ENCODE measurements at regions not wholly inside any gene's neighbourhood (a gene's known extent, or its start where the extent isn't known, plus 50 kb on each side); places are given as distances from the start of the nearest gene placed in this dataset.

- Histone ChIP-seq H4K20me1 (ENCODE audit: insufficient read depth) (no peaks in the 10 kb centered on the region), H3K36me3 (replicated peaks in 1 of 2; ENCODE audit: control insufficient read depth in 1 of 2, insufficient read depth in 2 of 2, low read length in 1 of 2) (no peaks in the 10 kb centered on the region), H3F3A (replicated peaks; ENCODE audit: insufficient read depth) (no peaks in the 10 kb centered on the region), H3K9me3 (no peaks in the 10 kb centered on the region), H3K79me2 (ENCODE audit: insufficient read depth) (no peaks in the 10 kb centered on the region), H3K4me2 (no peak overlapping the region), H3K9me2 (no peaks in the 10 kb centered on the region), H2AFZ (ENCODE audit: low read depth) (no peak overlapping the region), H3K4me1 (ENCODE audit: control insufficient read depth in 1 of 2, insufficient read depth in 2 of 2, low read depth in 1 of 2, low read length in 1 of 2) (peaks cover 0 to 19% of the 10 kb centered on the region in 2 experiments; a peak in 2 of 4 replicates), H3K27me3 (ENCODE audit: insufficient read depth) (no peaks in the 10 kb centered on the region), H3K27ac (ENCODE audit: low read depth in 2 of 2, low read length in 1 of 2) (peak overlapping the region in 1 of 2 experiments; percentile 87; a peak in 2 of 4 replicates), H3K4me3 (ENCODE audit: low read depth in 2 of 2, low read length in 1 of 2) (no peak overlapping the region), H3K9ac (no peak overlapping the region)
- 45% methylated on average over 1 of the region's 1 CpG for WGBS (ENCODE audit: low lambda C conversion rate)
- ChIA-PET CTCF (interaction anchor here (1.2 to 1.6 kb wide), 2 partner anchors 17 to 50 kb away, joined by 5 to 7 read pairs; no protein-coding TSS in a partner anchor), POLR2A (no interaction called here)
- no peak for DNase-seq
- TF ChIP-seq FOXM1 (IDR thresholded peaks at IDR 0.05; ENCODE audit: low read depth): no peak
- TF ChIP-seq GABPA (IDR thresholded peaks at IDR 0.05; ENCODE audit: low read depth): no peak
- no peak for TF ChIP-seq SIN3A (IDR thresholded peaks at IDR 0.05; ENCODE audit: borderline replicate concordance, low read depth, low read length)
- no peak for TF ChIP-seq NFIC (IDR thresholded peaks at IDR 0.05; ENCODE audit: borderline replicate concordance)
- no peak for TF ChIP-seq MAX (IDR thresholded peaks at IDR 0.05; ENCODE audit: low read depth)
- no peak for TF ChIP-seq RAD21 (IDR thresholded peaks at IDR 0.05; ENCODE audit: low read length)
- TF ChIP-seq CTCF (IDR thresholded peaks at IDR 0.05): no peak
- no peak for TF ChIP-seq ZBTB33 (IDR thresholded peaks at IDR 0.05; ENCODE audit: borderline replicate concordance, low read depth)
Measured at GRCh38 chr9:84122572-84122971, 142.0 kb downstream of the RMI1 start.

GRCh38 chr9:84123648-84124406 is 143.2 kb downstream of the RMI1 start:
- ChIA-PET POLR2A (interaction anchor here (1.3 kb wide), 1 partner anchor 143 kb away, joined by 4 read pairs; the partner anchor contains the start of gene RMI1), CTCF (interaction anchor here (0.9 to 2.1 kb wide), 3 partner anchors 49 to 191 kb away, joined by 3 to 9 read pairs (median 3); no protein-coding TSS in a partner anchor)
- Histone ChIP-seq H3K79me2 (ENCODE audit: insufficient read depth) (no peaks in the 10 kb centered on the region), H3K4me1 (ENCODE audit: control insufficient read depth in 1 of 2, insufficient read depth in 2 of 2, low read depth in 1 of 2, low read length in 1 of 2) (peaks cover 0 to 19% of the 10 kb centered on the region in 2 experiments; a peak in 2 of 4 replicates), H3K27me3 (ENCODE audit: insufficient read depth) (no peaks in the 10 kb centered on the region), H3K27ac (ENCODE audit: low read depth in 2 of 2, low read length in 1 of 2) (peak overlapping the region in 1 of 2 experiments; percentile 11; a peak in 1 of 4 replicates), H3K9ac (no peak overlapping the region), H3K4me3 (ENCODE audit: low read depth in 2 of 2, low read length in 1 of 2) (no peak overlapping the region), H3K4me2 (no peak overlapping the region), H3K9me3 (no peaks in the 10 kb centered on the region), H2AFZ (ENCODE audit: low read depth) (no peak overlapping the region), H4K20me1 (ENCODE audit: insufficient read depth) (no peaks in the 10 kb centered on the region), H3F3A (replicated peaks; ENCODE audit: insufficient read depth) (no peaks in the 10 kb centered on the region), H3K9me2 (no peaks in the 10 kb centered on the region), H3K36me3 (replicated peaks in 1 of 2; ENCODE audit: control insufficient read depth in 1 of 2, insufficient read depth in 2 of 2, low read length in 1 of 2) (no peaks in the 10 kb centered on the region)
- TF ChIP-seq GATA2 (CRISPR knock-in tag; IDR thresholded peaks at IDR 0.05): peak; percentile 30; the same call in 1 of the 2 replicates
- no peak for TF ChIP-seq YY1 (IDR thresholded peaks at IDR 0.05; ENCODE audit: low read depth)
- TF ChIP-seq RCOR1 (IDR thresholded peaks at IDR 0.05; ENCODE audit: low read length): peak; percentile 51
- peak; percentile 21; the same call in 1 of the 2 replicates for TF ChIP-seq TCF12 (IDR thresholded peaks at IDR 0.05)
- peak in 1 of 2 experiments; percentile 79; a peak in 2 of 4 replicates for TF ChIP-seq EP300 (IDR thresholded peaks at IDR 0.05; ENCODE audit: borderline replicate concordance in 1 of 2, low read depth in 1 of 2, low read length in 1 of 2)
- no peak for TF ChIP-seq NRF1 (IDR thresholded peaks at IDR 0.05; ENCODE audit: low read depth, low read length)
- DNase-seq: no peak
- 23% methylated on average over 3 of the region's 3 CpGs for WGBS (ENCODE audit: low lambda C conversion rate)

All from SK-N-SH (cell line).